Heart right ventricle (tissue), 16 donors: ENCODE measurements at regions not wholly inside any gene's neighbourhood (a gene's known extent, or its start where the extent isn't known, plus 50 kb on each side); places are given as distances from the start of the nearest gene placed in this dataset.

ENCODE experiments used
- ATAC-seq, 8 donors: fragments of 200-7000 bp; cut with Tn5 transposase; one replicate each; pipeline ENCODE4 v1.9.1; 2020; ENCODE audit warnings: mild to moderate bottlenecking in 8 of 8, moderate library complexity in 8 of 8, moderate number of reproducible peaks in 1 of 8
- DNase-seq, 2 donors: peaks; one replicate each; pipeline ENCODE4 v3.0.0-alpha.2; 2020
- H3K27ac ChIP-seq, 10 donors: fragments of 200-600 bp; sonication (generic) in 2 of 10; one replicate each; pipeline versions ENCODE4 v1.5.0 to v1.8.0; 2020 to 2022; ENCODE audit warnings: mild to moderate bottlenecking in 3 of 10
- H3K27me3 ChIP-seq, 7 donors: fragments of 200-600 bp; one replicate each; pipeline ENCODE4 v1.8.0; 2021 to 2022; ENCODE audit warnings: mild to moderate bottlenecking in 2 of 7
- H3K36me3 ChIP-seq, 9 donors: fragments of 200-600 bp; sonication (generic) in 1 of 9; one replicate each; pipeline versions ENCODE4 v1.5.0 to v1.8.0; 2020 to 2022; ENCODE audit warnings: mild to moderate bottlenecking in 2 of 9
- H3K4me1 ChIP-seq, 9 donors: fragments of 200-600 bp; sonication (generic) in 1 of 9; one replicate each; pipeline versions ENCODE4 v1.5.0 to v1.8.0; 2020 to 2022; ENCODE audit warnings: mild to moderate bottlenecking in 4 of 9
- H3K4me3 ChIP-seq, 10 donors: fragments of 200-600 bp; sonication (generic) in 2 of 10; one replicate each; pipeline versions ENCODE4 v1.5.0 to v1.8.0; 2020 to 2022; ENCODE audit warnings: mild to moderate bottlenecking in 7 of 10, moderate library complexity in 2 of 10
- H3K9me3 ChIP-seq, 11 donors: fragments of 200-600 bp in 10 of 11; sonication (generic) in 2 of 11; one replicate each; pipeline versions ENCODE4 v1.5.0 to v1.8.0; 2013 to 2022; ENCODE audit warnings: mild to moderate bottlenecking in 2 of 11, control low read depth in 1 of 11, moderate library complexity in 1 of 11
- CTCF ChIP-seq, 9 donors: fragments of 200-600 bp; sonication (generic) in 2 of 9; IDR thresholded peaks; one replicate each; pipeline versions ENCODE4 v1.5.0 to v1.8.0; 2021 to 2022; ENCODE audit warnings: antibody characterized with exemption in 9 of 9, mild to moderate bottlenecking in 5 of 9, moderate library complexity in 1 of 9
- WGBS, 2 donors: extraction: QIAGEN DNeasy Blood & Tissue Kit; methylation state at CpG; one replicate each; pipeline ENCODE4 v1.1.7; 2013; ENCODE audit warnings: inconsistent platforms in 1 of 2; 5-methylcytosine and 5-hydroxymethylcytosine counted together
- intact Hi-C, 10 donors: fragments of 100-400 bp; cut with DNase I; formaldehyde crosslinking; loops; one replicate each; pipeline versions ENCODE4 v1.11.1 to v1.14.2; 2022
- donor health status: Arrhythmogenic right ventricular cardiomyopathy.
- donor health status: ischemic (EF 13 %, LVEDD 7.1; RV severe dilation, severe dysfunction).
- donor health status: healthy with polysubstance abuse.
- donor health status: DM: no; HTN: yes; CAD: no.
- donor health status: DM: no; HTN: no; CAD: no.
- donor health status: ischemic (EF 25% LVEDD 6.9; RV normal size, moderate dysfunction).
- donor health status: ischemic (EF 25% LVEDD 5.7; RV mildly dilated, moderate dysfunction).
- donor health status: healthy.
- donor health status: DM: yes; HTN: yes; CAD: no.
- donor health status: Ischemic cardiomyopathy.
- donor health status: ischemic (EF 35%, LVEDD 5.7; RV mildly dilated, moderate dysfunction).
- donor health status: nonischemic (EF 11% LVEDD 7.7; RV severe dilation, severe dysfunction).
- donor health status: DM: yes; HTN: yes; CAD: no.
- donor health status: PGD.
- donor health status: ischemic (EF 29% LVEDD 5.4; RV normal size, mild dysfunction).
- donor health status: nonischemic (EF 23%, LVEDD 6.1; RV moderate dilation, normal function).

DNA sequence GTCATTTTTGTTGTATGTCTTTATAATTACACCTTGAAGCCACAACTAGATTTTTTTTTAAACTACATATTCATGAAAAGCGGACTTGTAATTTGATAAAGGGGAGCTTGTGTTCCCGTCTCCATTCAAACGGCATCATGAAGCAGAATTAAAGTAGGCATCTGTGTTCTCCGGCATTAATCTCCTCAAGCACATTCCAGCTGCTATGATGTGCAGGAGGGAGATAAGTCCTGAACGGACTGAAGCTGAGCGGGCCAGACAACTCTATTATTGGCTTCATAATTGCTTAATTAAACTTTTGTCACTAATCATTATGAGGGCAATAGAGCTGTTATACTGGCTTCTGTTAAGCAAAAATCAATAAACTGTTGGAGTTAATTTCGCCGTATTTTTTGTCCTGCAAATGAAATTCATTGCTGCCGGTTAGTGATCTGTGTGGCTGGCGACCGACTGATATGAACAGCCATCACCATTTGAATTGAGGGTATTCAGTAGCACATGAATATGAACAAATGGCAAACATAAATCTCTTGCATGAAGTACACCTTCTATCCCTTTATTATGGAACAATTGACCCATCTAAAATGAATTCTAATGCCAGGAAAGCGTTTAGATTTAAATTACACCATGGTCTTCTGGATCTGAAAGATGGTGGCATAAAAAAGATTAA lies 408.8 kb upstream of the IRX1 start:
- Histone ChIP-seq H3K4me3 (no peak overlapping the region), H3K36me3 (no peaks in the 10 kb centered on the region), H3K4me1 (no peaks in the 10 kb centered on the region), H3K27me3 (peaks cover 0 to 55% (median 12%) of the 10 kb centered on the region in 7 donors), H3K27ac (no peak overlapping the region), H3K9me3 (no peaks in the 10 kb centered on the region)
- DNase-seq = no peak
- 50 to 54% methylated on average over 12 of the region's 12 CpGs for WGBS, 2 donors
- intact Hi-C loops = no loop called here
- no peak for ATAC-seq
- no peak for TF ChIP-seq CTCF (IDR thresholded peaks at IDR 0.05)

GRCh38 chr5:3186156-3186555 lies 409.5 kb upstream of the IRX1 start:
- no peak overlapping the region for H3K27ac ChIP-seq
- intact Hi-C loops = no loop called here
- H3K9me3 ChIP-seq = no peaks in the 10 kb centered on the region
- no peaks in the 10 kb centered on the region for H3K36me3 ChIP-seq
- TF ChIP-seq CTCF (IDR thresholded peaks at IDR 0.05) = no peak
- DNase-seq (no peak), ATAC-seq (no peak)
- WGBS, 2 donors = 65 to 71% methylated on average over 7 of the region's 7 CpGs
- peaks cover 0 to 55% (median 11%) of the 10 kb centered on the region in 7 donors for H3K27me3 ChIP-seq
- no peaks in the 10 kb centered on the region for H3K4me1 ChIP-seq
- no peak overlapping the region for H3K4me3 ChIP-seq

- ATAC-seq (no peak), DNase-seq (no peak)
- Histone ChIP-seq H3K27ac (no peak overlapping the region), H3K27me3 (peaks cover 0 to 56% (median 11%) of the 10 kb centered on the region in 7 donors), H3K36me3 (no peaks in the 10 kb centered on the region), H3K4me1 (no peaks in the 10 kb centered on the region), H3K4me3 (no peak overlapping the region), H3K9me3 (no peaks in the 10 kb centered on the region)
- intact Hi-C loops = no loop called here
- WGBS, 2 donors = 58% methylated on average over 12 of the region's 12 CpGs
- TF ChIP-seq CTCF (IDR thresholded peaks at IDR 0.05) = no peak
Measured at GRCh38 chr5:3185488-3185887, 410.1 kb upstream of the IRX1 start.

DNA sequence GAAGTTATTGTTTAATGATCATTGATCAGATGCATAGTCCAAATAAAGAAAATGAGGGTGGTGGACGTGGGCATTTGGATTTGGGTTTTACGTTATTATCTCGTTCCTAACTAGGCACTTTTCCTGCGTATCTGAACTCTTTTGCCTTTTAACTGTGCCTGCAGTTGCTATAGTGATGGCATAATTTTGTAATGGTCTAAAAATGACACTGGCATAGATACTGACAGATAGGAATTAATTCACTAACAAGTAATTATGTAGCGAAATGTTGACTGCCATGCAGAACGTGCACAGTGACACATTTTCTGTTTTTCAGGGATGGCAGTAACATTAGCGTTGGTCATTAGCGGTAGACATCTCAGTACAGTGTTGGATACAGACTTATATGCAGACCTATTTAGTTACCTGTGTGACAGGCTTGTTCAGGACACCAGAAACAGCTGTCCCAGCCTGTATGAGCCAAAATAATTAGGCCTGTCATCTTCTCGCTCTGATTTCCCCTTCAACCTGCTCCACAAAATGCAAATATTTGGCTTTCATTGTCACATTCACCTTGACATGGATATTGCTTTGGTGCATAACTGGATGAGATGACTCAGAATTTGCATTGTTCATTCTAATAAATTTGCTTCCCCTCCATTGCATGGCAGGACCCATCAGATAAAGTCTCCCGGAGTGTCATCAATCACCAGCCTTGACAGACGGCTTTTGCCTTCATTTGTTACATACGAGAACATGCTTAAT lies 413.3 kb upstream of the IRX1 start:
- Histone ChIP-seq H3K36me3 (no peaks in the 10 kb centered on the region), H3K9me3 (no peaks in the 10 kb centered on the region), H3K4me1 (no peaks in the 10 kb centered on the region), H3K27ac (no peak overlapping the region), H3K27me3 (peaks cover 0 to 55% (median 11%) of the 10 kb centered on the region in 7 donors), H3K4me3 (no peak overlapping the region)
- 78 to 82% methylated on average over 12 of the region's 12 CpGs for WGBS, 2 donors
- ATAC-seq (no peak), DNase-seq (no peak)
- intact Hi-C loops = no loop called here
- no peak for TF ChIP-seq CTCF (IDR thresholded peaks at IDR 0.05)
